ENCODE measurements at regions not wholly inside any gene's neighbourhood (a gene's known extent, or its start where the extent isn't known, plus 50 kb on each side); places are given as distances from the start of the nearest gene placed in this dataset.
A peak's percentile ranks its signal among the peaks of the same experiment; 100 is the strongest.

GRCh38 chr10:130432850-130433249, 296.7 kb downstream of the GLRX3 start:
- DNase-seq = no peak

- no peak for DNase-seq
These were observed 298.5 kb downstream of the GLRX3 start for GRCh38 chr10:130434446-130435385.

GRCh38 chr10:130435961-130436360, 299.8 kb downstream of the GLRX3 start:
- DNase-seq = no peak

- DNase-seq = no peak
These were observed 302.7 kb downstream of the GLRX3 start for GRCh38 chr10:130438861-130439260.

GRCh38 chr10:130439766-130440165, 303.6 kb downstream of the GLRX3 start:
- no peak for DNase-seq

- no peak for DNase-seq
These were observed 304.3 kb downstream of the GLRX3 start for GRCh38 chr10:130440494-130440893.

- no peak for DNase-seq
These were observed 304.8 kb downstream of the GLRX3 start for GRCh38 chr10:130440971-130441370.

- DNase-seq = no peak
These were observed 306.9 kb downstream of the GLRX3 start for GRCh38 chr10:130443066-130443465.

- DNase-seq = no peak
These were observed 317.0 kb downstream of the GLRX3 start for GRCh38 chr10:130453036-130453720.

GRCh38 chr10:130453721-130454542, 317.7 kb downstream of the GLRX3 start:
- DNase-seq = no peak

- no peak for DNase-seq
These were observed 318.4 kb downstream of the GLRX3 start for GRCh38 chr10:130454543-130455000.

- no peak for DNase-seq
These were observed 319.0 kb downstream of the GLRX3 start for GRCh38 chr10:130455111-130455695.

- DNase-seq = no peak
These were observed 319.6 kb downstream of the GLRX3 start for GRCh38 chr10:130455791-130456190.

GRCh38 chr10:130456616-130457015, 320.4 kb downstream of the GLRX3 start:
- DNase-seq = no peak

GRCh38 chr10:130458509-130458908, 322.3 kb downstream of the GLRX3 start:
- DNase-seq = no peak

- DNase-seq = no peak
These were observed 322.8 kb downstream of the GLRX3 start for GRCh38 chr10:130459011-130459410.

GRCh38 chr10:130459851-130460490, 323.8 kb downstream of the GLRX3 start:
- no peak for DNase-seq

- DNase-seq = no peak
These were observed 325.4 kb downstream of the GLRX3 start for GRCh38 chr10:130461631-130462030.

- no peak for DNase-seq
These were observed 327.1 kb downstream of the GLRX3 start for GRCh38 chr10:130463104-130463875.

GRCh38 chr10:130463876-130464364, 327.7 kb downstream of the GLRX3 start:
- DNase-seq = peak; percentile 5

GRCh38 chr10:130464426-130464825, 328.2 kb downstream of the GLRX3 start:
- no peak for DNase-seq

Data from DMS53 (cell line).